ENCODE measurements at regions not wholly inside any gene's neighbourhood (a gene's known extent, or its start where the extent isn't known, plus 50 kb on each side); places are given as distances from the start of the nearest gene placed in this dataset.

- TF ChIP-seq, protein P1, sequence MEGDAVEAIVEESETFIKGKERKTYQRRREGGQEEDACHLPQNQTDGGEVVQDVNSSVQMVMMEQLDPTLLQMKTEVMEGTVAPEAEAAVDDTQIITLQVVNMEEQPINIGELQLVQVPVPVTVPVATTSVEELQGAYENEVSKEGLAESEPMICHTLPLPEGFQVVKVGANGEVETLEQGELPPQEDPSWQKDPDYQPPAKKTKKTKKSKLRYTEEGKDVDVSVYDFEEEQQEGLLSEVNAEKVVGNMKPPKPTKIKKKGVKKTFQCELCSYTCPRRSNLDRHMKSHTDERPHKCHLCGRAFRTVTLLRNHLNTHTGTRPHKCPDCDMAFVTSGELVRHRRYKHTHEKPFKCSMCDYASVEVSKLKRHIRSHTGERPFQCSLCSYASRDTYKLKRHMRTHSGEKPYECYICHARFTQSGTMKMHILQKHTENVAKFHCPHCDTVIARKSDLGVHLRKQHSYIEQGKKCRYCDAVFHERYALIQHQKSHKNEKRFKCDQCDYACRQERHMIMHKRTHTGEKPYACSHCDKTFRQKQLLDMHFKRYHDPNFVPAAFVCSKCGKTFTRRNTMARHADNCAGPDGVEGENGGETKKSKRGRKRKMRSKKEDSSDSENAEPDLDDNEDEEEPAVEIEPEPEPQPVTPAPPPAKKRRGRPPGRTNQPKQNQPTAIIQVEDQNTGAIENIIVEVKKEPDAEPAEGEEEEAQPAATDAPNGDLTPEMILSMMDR (IDR thresholded peaks at IDR 0.05) = no peak
- TF ChIP-seq POLR2A (IDR thresholded peaks at IDR 0.05) = no peak
Measured at GRCh38 chr11:129719037-129719436, 96.6 kb upstream of the TMEM45B start.
